Hippocampal formation (tissue), 2 donors: ENCODE measurements at regions not wholly inside any gene's neighbourhood (a gene's known extent, or its start where the extent isn't known, plus 50 kb on each side); places are given as distances from the start of the nearest gene placed in this dataset.
"Not testable (repeated sequence)": the region's sequence is repeated elsewhere in the genome, so short reads cannot be mapped to it uniquely, and the experiment has no call there.

Experiments used
- DNase-seq, 2 donors: peaks; one replicate each; lab custom pipeline; 2025; lab: John Stamatoyannopoulos, UW

- peak in 1 of 2 donors; percentile 59 for DNase-seq
Observed at GRCh38 chr14:49946320-49947141, 53.6 kb downstream of the ARF6 start.

- no peak for DNase-seq
Observed at GRCh38 chr14:49947506-49947905, 54.6 kb downstream of the ARF6 start.

DNA sequence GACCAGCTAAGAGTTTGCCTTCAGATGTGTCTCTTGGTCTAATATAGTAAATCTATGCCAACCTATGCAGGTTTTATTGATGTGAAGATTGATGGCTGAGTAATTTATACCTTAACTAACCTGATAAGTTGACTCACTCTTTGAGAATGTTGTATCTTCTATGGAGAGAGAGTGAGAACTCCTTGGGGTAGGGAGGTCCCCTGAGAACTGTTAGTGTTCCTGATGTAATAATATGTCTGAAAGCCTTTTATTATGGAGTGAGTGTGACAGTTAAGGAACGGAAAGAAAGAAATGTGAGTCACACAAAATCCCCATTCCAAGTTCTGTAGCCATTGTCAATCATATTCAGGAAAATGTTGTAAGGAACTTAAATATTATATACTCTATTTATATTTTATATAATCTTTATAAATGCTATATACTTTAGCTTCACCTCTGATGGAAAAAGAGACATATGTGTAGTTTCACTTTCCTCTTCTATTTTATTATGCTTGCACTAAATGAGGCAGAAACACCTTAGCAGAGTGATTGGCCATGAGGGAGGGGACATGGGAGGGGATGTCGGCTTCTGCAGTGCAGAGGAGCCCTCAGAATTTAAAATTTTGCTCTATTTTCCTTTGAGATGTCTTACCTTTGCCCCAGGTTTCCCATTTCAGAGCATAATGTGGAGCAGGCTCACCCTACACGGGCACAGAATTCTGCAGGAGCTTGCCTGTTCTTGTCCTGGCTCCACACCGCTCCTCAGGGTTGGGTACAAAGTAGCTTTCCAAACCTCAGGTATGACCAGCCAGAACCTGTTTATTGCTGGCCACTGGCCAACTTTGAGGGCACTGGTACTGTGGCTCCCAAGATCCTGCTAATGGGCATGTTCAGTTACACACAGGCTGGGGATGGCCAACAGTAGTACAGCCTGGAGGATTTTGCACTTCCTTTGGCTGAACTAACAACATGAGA is 57.7 kb downstream of the ARF6 start:
- no peak for DNase-seq

- no peak for DNase-seq
Observed at GRCh38 chr14:49951229-49951607, 58.3 kb downstream of the ARF6 start.

DNA sequence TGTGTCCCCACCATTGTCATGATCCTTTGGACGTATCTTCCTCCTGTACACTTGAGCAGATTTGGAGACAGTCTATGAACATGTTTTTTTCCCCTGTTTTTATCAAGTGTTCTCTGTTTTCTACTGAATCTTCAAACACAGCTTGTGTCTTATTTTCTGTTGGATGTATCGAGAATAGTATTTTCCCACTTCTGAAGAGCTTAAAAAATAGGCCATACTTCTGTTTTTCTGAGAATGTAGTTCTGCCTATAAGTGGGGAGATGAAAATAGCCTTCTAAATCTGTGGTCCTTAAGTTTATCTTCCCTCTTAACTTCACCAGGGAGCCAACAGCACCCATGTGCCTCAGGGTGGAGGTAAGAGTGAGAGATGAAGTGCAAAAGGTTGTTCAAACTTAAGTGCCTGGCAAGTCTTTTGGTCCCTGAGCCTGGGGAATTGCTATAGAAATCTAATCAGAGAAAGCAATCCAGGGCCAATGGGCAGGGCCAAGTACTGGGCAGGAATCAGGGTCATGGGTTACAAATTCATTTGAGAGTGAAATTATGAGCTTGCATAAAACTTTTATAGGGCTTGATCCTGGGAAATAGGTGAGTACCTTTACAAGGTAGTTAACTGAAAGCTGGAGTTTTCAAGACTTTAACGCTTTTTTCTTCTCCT is 58.9 kb downstream of the ARF6 start:
- DNase-seq, result no peak

GRCh38 chr14:49953196-49953595 is 60.3 kb downstream of the ARF6 start:
- DNase-seq, result no peak

DNA sequence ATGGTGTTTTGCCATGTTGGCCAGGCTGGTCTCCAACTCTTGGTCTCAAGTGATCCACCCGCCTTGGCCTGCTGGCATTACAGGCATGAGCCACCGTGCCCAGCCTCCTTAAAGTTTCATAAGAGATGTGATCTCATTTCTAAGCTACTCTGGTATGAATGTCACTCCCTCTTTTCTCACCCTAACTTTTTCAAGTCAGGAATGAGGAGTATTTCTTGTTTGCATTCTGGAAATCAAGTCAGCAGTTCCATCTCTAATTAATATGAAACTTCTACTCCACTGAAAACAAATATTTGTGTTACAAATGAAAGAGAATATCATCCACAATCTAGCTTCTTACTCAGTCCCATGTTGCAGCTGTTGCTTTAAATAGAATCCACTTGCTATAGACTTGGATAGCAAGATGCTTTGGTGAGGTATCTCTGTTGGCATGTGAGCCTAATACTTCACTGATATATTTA is 61.3 kb downstream of the ARF6 start:
- no peak for DNase-seq

DNA sequence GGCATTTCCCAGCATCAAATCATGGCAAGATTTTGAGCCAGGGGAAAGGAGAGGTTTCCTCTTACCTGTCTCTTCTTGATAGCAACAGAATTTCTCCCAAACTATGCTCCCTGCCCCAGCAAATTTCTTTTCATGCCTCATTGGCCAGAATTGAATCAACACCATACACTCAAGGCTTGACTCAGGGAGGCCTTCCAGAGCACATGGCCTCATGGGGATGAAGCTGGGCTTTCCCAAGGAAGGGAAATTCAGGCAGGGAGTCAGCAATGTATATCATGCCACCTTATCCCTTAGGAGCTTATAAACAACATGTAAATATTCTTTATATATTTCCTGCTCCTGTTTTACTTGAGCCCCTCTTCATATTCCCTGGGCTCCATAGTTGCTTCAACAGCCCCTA is 62.1 kb downstream of the ARF6 start:
- DNase-seq, result no peak

GRCh38 chr14:49957089-49957852 is 64.4 kb downstream of the ARF6 start:
- no peak for DNase-seq

DNA sequence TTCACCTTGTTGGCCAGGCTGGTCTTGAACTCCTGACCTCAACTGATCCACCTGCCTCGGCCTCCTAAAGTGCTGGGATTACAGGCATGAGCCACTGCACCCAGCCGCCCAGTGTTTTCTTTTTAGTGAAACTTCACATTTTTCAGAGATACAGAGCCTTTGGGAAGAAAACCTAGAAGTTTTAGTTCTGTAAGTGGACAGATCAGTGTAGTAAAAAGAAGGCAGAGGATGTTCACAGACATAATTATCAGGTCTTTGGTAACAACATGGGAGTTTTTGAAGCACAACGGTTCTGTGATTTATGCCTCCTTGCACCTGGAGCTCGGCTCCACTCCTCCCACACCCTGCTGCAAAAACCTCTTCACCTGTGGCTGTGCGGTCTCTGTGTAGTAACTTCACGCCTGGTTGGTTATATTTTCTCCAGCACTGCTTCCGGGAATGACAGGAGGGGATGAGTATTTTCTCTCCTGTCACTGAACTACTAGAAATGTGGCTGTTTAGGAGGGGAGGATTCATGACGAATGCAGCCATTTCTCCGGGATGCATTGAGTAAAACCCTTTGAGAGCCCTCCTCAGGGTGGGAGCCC is 67.0 kb downstream of the ARF6 start:
- DNase-seq, result no peak

DNA sequence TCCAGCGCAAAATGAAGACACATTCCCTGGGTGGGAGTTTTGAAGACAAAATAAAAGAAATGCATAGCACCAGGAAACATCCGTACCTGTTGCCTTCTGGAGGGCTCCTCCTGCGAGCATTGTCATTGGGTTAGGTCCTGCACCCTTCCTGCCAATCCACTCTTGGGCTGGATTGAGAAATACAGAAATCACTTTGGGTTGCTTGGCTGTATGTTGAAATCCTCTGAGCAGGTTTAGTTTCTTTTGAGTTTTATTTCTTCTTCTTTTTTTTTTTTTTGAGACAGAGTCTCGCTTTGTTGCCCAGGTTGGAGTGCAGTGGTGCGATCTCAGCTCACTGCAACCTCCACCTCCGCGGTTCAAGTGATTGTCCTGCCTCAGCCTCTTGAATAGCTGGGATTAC is 67.6 kb downstream of the ARF6 start:
- no peak for DNase-seq

GRCh38 chr14:49961270-49962222 is 68.7 kb downstream of the ARF6 start:
- no peak for DNase-seq

GRCh38 chr14:49962621-49963020 is 69.7 kb downstream of the ARF6 start:
- DNase-seq, result no peak

DNA sequence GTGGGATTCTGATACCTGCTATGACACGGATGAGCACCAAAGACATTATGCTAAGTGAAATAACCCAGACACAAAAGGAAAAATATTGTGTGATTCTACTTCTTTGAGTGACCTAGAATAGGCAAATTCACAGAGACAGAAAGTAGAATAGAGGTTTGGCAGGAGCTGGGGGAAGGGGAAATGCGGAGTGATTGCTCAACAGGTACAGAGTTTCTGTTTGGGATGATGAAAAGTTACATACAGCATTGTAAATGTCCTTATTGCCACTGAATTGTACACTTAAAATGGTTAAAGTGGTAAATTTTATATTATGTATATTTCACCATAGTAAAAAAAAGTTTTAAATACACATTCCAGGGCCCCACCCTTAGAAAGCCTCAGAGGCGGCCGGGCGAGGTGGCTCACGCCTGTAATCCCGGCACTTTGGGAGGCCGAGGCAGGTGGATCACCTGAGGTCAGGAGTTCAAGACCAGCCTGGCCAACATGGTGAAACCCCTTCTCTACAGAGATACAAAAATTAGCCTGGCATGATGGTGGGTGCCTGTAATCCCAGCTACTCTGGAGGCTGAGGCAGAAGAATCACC is 72.3 kb downstream of the ARF6 start:
- not testable (repeated sequence) for DNase-seq

- DNase-seq, result no peak
Observed at GRCh38 chr14:49966304-49966809, 73.5 kb downstream of the ARF6 start.

- DNase-seq, result no peak
Observed at GRCh38 chr14:49966971-49967630, 74.2 kb downstream of the ARF6 start.

DNA sequence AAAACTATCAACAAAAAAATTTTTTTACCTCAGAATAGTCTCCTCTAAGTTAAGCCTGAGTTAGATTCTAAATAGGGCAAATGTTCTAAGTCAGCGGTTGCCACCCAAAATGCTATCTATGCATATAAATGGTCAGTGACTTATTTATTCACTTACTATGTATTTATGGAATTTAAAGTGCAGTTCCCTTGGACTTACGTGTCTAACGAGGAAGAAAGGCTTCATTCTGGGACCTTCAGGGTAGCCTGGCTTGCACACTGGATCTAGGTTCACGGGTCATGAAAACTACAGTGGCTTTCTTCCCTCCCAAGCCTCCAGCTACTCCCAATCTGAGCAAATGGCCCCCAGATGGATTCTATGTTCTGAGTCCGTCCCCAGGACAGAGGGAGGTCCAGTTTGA is 77.1 kb downstream of the ARF6 start:
- no peak for DNase-seq

- DNase-seq, result no peak
Observed at GRCh38 chr14:49970474-49971147, 77.7 kb downstream of the ARF6 start.
